Hepatocyte (in vitro differentiated cells): ENCODE measurements at regions not wholly inside any gene's neighbourhood (a gene's known extent, or its start where the extent isn't known, plus 50 kb on each side); places are given as distances from the start of the nearest gene placed in this dataset.

Source experiments
- CTCF ChIP-seq: fragments of 200-600 bp; sonication (generic); IDR thresholded peaks from 2 replicates; pipeline ENCODE4 v1.5.1; 2016; ENCODE audit warnings: antibody characterized with exemption, mild to moderate bottlenecking; ENCODE audit not compliant: poor library complexity
- EZH2 ChIP-seq: fragments of 200-600 bp; sonication (generic); IDR thresholded peaks from 2 replicates; pipeline ENCODE4 v1.6.1; 2016; ENCODE audit warnings: antibody characterized with exemption, mild to moderate bottlenecking, borderline replicate concordance
- EZH2phosphoT487 ChIP-seq: fragments of 200-600 bp; sonication (generic); IDR thresholded peaks from one replicate; pipeline ENCODE4 v1.6.1; 2018; ENCODE audit warnings: antibody characterized with exemption, mild to moderate bottlenecking, low read depth, moderate library complexity; ENCODE audit not compliant: unreplicated experiment, severe bottlenecking

GRCh38 chr6:113693851-113694250 is 163.3 kb upstream of the MARCKS start:
- no peak for TF ChIP-seq CTCF
- no peak for TF ChIP-seq EZH2phosphoT487
- TF ChIP-seq EZH2 = no peak
